HG03135 (cell line): ENCODE measurements at regions not wholly inside any gene's neighbourhood (a gene's known extent, or its start where the extent isn't known, plus 50 kb on each side); places are given as distances from the start of the nearest gene placed in this dataset.
"Not testable (repeated sequence)": the region's sequence is repeated elsewhere in the genome, so short reads cannot be mapped to it uniquely, and the experiment has no call there.

Experiments used
- ATAC-seq: cut with Tn5 transposase; IDR thresholded peaks from one replicate; pipeline ENCODE4 v1.9.1; 2021; ENCODE audit warnings: mild to moderate bottlenecking, moderate library complexity; ENCODE audit not compliant: unreplicated experiment

DNA sequence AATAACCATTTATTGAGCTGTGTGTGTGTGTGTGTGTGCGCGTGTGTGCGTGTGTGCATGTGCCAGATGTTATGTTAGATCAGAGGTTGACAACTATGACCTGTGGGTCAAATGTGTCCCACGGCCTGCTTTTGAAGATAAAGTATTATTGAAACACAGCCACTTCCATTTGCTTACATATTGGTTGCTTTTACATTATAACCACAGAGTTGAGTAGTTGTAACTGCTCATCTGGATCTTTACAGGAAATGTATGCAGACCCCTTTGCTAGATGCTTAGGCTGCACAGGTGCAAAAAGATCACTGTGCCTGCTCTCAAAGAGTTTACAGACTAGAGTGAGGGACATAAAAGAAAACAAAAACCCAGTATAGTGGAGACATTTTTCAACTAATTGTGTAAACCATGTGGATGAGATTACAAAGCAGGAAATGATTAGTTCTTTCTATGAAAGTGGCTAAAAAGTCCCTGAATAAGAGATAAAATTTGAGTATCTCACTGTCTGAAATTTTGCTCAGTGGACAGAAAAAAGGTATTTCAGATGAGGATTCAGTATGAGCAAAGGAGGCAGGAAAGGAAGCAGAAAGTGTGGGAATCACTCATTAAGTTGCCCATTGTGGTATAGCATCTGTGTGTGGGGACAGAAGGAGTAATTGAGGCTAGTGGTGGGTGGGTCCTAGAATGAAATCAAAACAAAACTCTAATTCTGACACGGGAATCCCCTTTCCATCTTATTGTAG lies 188.4 kb downstream of the PAH start:
- no peak for ATAC-seq

- ATAC-seq, result no peak
These were observed 190.4 kb downstream of the PAH start for GRCh38 chr12:102726686-102727085.

DNA sequence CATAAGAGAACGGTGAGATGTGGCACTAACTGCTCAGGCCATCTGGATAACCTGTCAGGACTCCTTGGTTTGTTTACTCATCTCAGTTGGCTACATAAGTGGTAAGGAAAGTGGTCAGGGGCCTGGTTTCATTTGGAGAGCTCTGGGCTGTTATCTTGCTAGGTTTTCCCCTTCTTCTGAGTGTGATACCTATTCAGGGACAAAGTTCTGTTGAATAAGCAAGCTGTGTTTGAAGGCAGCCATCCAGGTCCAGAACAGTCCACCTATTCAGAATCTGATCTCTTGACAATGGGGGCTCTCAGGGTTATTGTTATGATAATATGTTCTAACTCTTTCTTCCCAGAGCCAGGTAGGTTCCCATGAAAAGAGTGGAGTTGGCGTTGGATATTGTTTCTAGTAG lies 194.9 kb downstream of the PAH start:
- ATAC-seq, result no peak

GRCh38 chr12:102708108-102708507 lies 208.9 kb downstream of the PAH start:
- ATAC-seq, result no peak

DNA sequence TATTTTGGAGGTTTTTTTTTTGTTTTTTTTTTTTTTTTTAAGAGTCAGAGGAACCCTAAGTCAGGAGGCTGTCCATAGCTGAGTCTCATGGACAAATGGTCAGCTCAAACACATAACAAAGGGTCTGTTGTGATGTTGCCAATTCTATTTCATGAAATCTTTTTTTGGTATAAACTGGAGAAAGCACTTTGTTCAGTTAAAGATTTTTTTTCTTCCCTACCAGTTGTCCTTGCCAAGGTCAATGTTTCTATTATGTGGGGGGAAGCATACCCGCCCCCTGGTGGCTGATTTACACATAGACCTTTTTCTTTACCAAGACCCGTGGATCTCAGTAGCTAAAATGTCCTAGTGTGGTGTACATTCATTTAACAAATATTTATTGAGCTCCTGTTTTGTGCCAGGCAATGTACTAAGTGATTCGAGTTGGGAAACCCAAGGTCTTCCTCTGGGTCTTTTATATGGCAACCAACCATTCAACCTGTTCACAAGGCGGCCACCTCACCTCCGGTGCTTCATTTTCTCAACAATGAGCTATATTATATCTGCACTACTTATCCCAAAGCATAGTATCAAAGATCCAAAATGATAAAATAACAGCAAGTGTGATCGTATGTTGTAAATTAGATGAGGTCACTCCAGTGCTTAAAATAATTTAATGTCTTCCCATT lies 214.5 kb downstream of the PAH start:
- ATAC-seq, result no peak

GRCh38 chr12:102696045-102696444 lies 215.7 kb upstream of the IGF1 start:
- ATAC-seq, result no peak

DNA sequence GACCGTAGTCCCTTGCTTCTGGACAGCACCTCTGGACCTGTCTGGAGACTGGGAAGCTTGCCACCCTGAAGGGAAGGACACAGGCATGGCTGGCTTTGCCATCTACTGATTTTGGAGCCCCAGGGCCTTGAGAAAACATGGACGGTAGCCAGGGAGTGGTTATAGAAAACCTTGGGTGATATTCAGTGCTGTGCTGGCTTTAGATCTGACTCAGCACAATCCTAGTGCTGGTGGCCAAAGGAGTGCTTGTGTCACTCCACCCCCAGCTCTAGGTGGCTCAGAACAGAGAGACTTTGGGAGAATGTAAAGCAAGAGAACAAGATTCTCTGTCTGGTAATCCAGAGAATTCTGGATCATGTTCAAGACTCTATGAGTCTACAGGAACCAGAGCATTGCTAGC lies 214.5 kb upstream of the IGF1 start:
- no peak for ATAC-seq

- ATAC-seq, result no peak
These were observed 211.6 kb upstream of the IGF1 start for GRCh38 chr12:102691773-102692555.

DNA sequence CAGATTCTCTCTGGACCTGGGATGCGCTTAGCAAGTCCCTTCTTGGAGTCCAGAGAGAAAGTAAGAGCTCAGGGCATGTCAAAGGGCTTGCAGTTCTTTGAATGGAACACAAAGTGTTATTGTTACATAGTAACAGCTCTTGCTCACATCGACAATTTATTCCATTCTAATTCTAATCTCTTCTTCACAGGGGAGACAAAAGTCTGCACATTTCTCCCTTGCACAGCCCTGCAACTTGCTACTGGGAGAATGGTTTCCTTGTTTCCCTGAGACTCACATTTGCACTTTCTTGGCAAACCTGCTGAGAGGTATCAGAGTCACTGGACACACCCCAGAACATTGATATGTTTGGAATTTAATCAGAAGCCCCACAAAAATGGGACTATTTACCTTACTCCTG lies 209.9 kb upstream of the IGF1 start:
- ATAC-seq, result no peak

DNA sequence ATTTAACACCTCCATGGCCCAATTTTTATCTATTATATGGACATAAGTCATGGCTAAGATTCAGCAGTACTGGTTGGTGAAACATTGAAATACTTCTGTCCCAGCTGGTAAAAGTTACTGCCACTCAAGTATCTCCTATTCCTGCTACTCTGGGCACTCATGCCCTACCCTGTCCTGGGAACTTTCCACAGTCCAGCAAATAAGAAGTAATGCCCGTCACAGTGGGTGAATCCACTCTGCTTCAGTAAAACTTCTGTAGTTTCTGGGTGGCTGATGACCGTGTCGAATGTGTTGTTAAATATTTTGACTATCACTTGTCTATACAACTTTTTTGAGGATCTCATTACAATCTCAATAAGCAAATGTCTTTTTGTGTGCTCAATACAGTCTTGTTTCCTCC lies 209.3 kb upstream of the IGF1 start:
- no peak for ATAC-seq

- ATAC-seq, result no peak
These were observed 207.2 kb upstream of the IGF1 start for GRCh38 chr12:102687523-102687922.

DNA sequence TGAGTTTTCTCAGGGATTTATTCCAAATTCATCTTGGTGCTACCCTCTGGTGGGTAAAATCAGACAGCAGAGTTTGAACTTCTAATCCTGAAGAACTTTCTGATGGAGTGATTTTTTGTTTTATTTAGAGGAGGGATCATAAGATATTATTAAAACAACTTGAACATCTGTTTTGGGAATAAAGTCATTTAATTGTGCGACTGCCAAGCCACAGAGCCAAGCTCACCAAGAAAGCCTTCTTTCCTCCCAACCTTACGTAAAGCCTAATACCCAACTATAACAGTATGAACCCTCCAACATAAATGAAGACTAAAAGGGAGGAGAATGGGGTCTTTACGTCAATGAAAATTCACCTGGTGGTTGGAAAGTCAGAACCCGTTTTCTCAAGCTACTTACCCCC lies 205.5 kb upstream of the IGF1 start:
- no peak for ATAC-seq

DNA sequence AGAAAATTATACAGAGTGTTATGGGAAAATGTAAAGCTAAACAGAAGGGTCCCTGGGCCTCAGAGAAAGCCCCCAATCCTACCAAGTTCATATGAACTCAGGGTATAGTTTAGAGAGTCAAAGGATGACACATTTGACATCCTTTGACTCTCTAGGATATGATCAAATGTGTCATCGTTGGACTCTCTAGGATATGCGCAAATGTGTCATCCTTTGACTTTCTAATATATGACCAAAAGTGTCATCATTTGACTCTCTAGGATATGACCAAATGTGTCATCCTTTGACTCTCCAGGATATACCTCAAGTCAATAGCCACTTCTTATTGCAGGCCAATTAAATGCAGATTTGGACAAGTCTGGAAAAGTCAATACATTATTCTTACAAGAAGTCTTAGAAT lies 204.8 kb upstream of the IGF1 start:
- ATAC-seq, result no peak

DNA sequence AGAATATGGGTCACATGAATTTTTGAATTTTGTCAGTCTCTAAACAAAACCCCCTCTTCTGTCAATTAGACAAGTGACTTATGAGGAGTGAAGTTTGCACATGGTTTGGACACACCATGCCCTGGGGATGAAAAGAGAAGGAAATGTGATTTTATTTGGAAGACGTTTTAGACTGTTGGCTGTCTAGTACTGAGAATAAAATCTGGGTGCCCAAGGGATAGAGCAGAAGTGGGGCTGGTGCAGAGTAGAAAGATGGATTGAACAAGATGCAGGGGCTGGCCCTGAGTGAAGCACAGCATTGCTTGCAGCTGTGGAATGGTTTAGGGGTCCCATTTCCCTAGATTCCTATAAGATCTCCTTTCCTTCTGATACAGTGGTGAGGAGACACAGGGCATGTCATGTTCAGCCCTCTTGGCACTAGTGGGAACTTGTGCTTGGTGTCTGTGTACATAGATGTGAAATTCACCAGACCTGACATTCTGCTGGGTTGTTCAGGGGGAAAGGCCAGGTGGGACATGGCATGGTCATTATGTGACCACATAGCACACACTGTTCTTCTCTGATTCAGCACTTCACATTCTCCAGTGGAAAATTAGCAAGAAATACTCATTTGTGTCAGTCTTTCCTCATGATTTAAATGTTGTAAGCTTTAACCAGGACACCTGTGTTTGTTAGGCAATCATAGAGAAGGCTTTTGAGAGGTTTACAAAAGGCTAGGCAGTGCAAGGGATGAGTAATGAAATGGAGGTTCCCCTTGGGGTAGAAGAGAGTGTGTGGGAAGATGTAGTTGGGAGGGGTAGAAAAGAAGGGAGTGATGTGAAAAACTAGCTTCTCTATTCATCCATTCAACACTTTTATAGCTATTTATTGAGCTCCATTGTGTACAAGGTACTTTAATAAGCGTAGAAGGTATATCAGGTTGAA lies 202.3 kb upstream of the IGF1 start:
- ATAC-seq, result no peak

GRCh38 chr12:102681747-102682146 lies 201.4 kb upstream of the IGF1 start:
- no peak for ATAC-seq

DNA sequence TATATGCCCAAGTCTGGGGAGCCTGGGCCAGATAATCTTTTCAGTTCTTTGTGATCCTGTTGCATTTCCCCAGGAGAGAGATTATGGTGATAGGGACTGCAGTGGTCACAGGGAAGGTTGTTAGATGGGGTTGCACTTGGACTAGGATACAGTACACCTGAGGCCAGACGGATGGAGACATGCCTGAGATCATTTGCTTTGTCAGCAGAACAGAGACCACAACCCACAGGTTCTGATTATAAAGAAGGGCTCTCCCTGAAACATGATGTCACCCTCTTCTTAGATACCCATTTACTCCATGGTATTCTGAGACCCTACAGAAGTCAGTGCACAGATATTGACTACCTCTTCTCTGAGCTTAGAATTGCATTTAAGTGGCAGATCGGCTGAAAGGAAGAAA lies 200.9 kb upstream of the IGF1 start:
- ATAC-seq, result no peak

GRCh38 chr12:102680304-102680703 lies 199.9 kb upstream of the IGF1 start:
- ATAC-seq, result no peak

DNA sequence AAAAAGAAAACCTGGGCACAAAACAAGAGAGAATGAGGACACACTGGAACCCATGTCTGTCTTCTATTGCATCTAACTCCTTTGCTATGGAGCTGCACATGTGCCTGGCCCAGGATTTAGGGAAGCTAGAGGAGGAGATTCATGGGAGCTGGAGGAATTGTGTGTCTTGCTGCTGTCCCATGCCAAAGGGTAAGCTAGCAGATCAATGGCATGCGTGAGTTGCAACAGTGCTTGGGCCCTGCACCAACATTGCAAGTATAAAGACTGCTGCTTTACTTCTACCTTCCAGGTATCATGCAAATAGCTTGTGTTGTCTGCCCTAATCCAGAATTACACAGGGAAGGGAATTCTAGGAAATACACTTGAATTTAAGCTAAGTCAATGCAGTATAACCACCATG lies 196.4 kb upstream of the IGF1 start:
- ATAC-seq, result no peak

- no peak for ATAC-seq
These were observed 195.3 kb upstream of the IGF1 start for GRCh38 chr12:102675672-102676071.

DNA sequence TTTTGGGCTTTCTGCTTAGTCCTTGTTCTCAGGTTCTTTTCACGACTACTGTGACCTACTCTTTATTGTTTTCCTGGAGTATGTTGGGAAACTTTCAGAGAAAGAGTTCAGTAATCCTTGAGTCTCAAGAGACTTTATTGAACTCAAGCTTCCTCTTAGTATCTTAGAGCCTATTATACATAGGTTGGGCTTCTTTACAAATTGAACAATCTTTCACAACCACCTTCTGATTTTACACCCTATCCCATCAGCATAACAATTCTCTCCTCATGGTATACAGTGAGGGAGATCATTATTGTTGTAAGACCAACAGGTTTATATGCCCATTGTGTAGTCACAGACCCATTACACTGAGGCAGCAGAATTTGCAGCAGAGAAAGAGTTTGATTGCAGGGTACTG lies 193.2 kb upstream of the IGF1 start:
- no peak for ATAC-seq

DNA sequence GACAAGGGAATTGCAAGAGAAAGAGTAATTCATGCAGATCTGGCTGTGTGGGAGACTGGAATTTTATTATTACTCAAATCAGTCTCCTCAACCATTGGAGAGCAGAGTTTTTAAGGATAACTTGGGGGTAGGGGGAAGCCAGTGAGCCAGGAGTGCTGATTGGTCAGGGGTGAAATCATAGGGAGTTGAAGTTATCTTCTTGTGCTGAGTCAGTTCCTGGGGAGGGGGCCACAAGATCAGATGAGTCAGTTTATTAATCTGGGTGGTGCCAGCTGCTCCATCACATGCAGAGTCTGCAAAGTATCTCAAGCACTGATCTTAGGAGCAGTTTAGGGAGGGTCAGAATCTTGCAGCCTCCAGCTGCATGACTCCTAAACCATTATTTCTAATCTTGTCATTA lies 191.8 kb upstream of the IGF1 start:
- not testable (repeated sequence) for ATAC-seq
